IMR-90 (cell line): ENCODE measurements at regions not wholly inside any gene's neighbourhood (a gene's known extent, or its start where the extent isn't known, plus 50 kb on each side); places are given as distances from the start of the nearest gene placed in this dataset.

ENCODE experiments used
- ATAC-seq: fragments of 200-7000 bp; cut with Tn5 transposase; 2 replicates; pipeline ENCODE4 v1.9.1; 2020; ENCODE audit warnings: low read depth, mild to moderate bottlenecking, moderate library complexity
- BruUV-seq: library from RNA; stranded (reverse); fragments of 400-500 nt; replicated peaks from 2 replicates; lab custom pipeline; 2021; lab: Mats Ljungman, UMichigan
- CTCF ChIA-PET: fragments of 300-600 bp; formaldehyde crosslinking; extraction: SDS; loops from one replicate; lab custom pipeline; 2021; ENCODE audit warnings: antibody characterized with exemption; lab: Yijun Ruan, JAX
- POLR2A ChIA-PET: fragments of 300-600 bp; sonication (Branson Sonifier 250); formaldehyde crosslinking; loops from one replicate; lab custom pipeline; 2022; ENCODE audit warnings: antibody characterized with exemption; ENCODE audit not compliant: unreplicated experiment; lab: Charles Lee
- DNase-seq: peaks from one replicate; pipeline ENCODE4 v3.0.0; 2013
- H2AFZ ChIP-seq: replicated peaks from 2 replicates; pipeline ENCODE3; 2013; ENCODE audit warnings: low read length, mild to moderate bottlenecking; ENCODE audit not compliant: poor library complexity
- H2AK5ac ChIP-seq: 2 replicates; pipeline ENCODE4 v1.6.1; 2013; ENCODE audit warnings: low read depth, low read length, inconsistent platforms
- H2AK9ac ChIP-seq: replicated peaks from 2 replicates; pipeline ENCODE3; 2013; ENCODE audit warnings: mild to moderate bottlenecking, low read depth, low read length, moderate library complexity; ENCODE audit not compliant: poor library complexity
- H2BK120ac ChIP-seq: 2 replicates; pipeline ENCODE4 v1.6.1; 2013; ENCODE audit warnings: low read depth, low read length, inconsistent platforms
- H2BK15ac ChIP-seq: 3 replicates; pipeline ENCODE4 v1.6.1; 2013; ENCODE audit warnings: low read depth, low read length, inconsistent platforms
- H2BK20ac ChIP-seq: 2 replicates; pipeline ENCODE4 v1.6.1; 2013; ENCODE audit warnings: low read depth, mild to moderate bottlenecking, inconsistent platforms, low read length, moderate library complexity
- H2BK5ac ChIP-seq: 2 replicates; pipeline ENCODE4 v1.6.1; 2013; ENCODE audit warnings: mild to moderate bottlenecking, low read depth, low read length, inconsistent platforms; ENCODE audit not compliant: poor library complexity, severe bottlenecking
- H3K14ac ChIP-seq: replicated peaks from 2 replicates; pipeline ENCODE4 v1.6.1; 2013; ENCODE audit warnings: low read depth, low read length, inconsistent platforms
- H3K18ac ChIP-seq: 2 replicates; pipeline ENCODE4 v1.6.1; 2013; ENCODE audit warnings: low read depth, low read length, control low read depth
- H3K23ac ChIP-seq: 2 replicates; pipeline ENCODE4 v1.6.1; 2013; ENCODE audit warnings: low read depth, low read length, inconsistent platforms
- H3K27ac ChIP-seq: 2 replicates; pipeline ENCODE4 v1.5.1; 2013; ENCODE audit warnings: mild to moderate bottlenecking, control low read depth, low read length; ENCODE audit not compliant: insufficient read depth
- H3K27me3 ChIP-seq: 2 replicates; pipeline ENCODE4 v1.6.1; 2013; ENCODE audit warnings: low read length; ENCODE audit not compliant: control insufficient read depth, insufficient read depth
- H3K36me3 ChIP-seq: 2 replicates; pipeline ENCODE4 v1.6.1; 2013; ENCODE audit warnings: low read length, mixed read lengths; ENCODE audit not compliant: control insufficient read depth, insufficient read depth
- H3K4ac ChIP-seq: 2 replicates; pipeline ENCODE4 v1.6.1; 2013; ENCODE audit warnings: low read depth, low read length, inconsistent platforms
- H3K4me1 ChIP-seq: 2 replicates; pipeline ENCODE4 v1.6.1; 2013; ENCODE audit warnings: low read length, mixed read lengths; ENCODE audit not compliant: control insufficient read depth, insufficient read depth
- H3K4me2 ChIP-seq: 2 replicates; pipeline ENCODE4 v1.6.1; 2013; ENCODE audit warnings: low read depth, mild to moderate bottlenecking, control low read depth, low read length, moderate library complexity
- H3K4me3 ChIP-seq: 2 replicates; pipeline ENCODE4 v1.5.1; 2013; ENCODE audit warnings: low read depth, mild to moderate bottlenecking, control low read depth, low read length, moderate library complexity; ENCODE audit not compliant: insufficient read depth
- H3K56ac ChIP-seq: 2 replicates; pipeline ENCODE4 v1.6.1; 2013; ENCODE audit warnings: low read length, inconsistent platforms; ENCODE audit not compliant: insufficient read depth; ENCODE audit errors: extremely low read depth
- H3K79me1 ChIP-seq, 2 experiments: 2 replicates each; pipeline ENCODE4 v1.6.1; 2013; ENCODE audit warnings: low read length in 2 of 2, inconsistent platforms in 1 of 2, low read depth in 1 of 2
- H3K9ac ChIP-seq: 2 replicates; pipeline ENCODE4 v1.6.1; 2013; ENCODE audit warnings: low read depth, low read length, control low read depth
- H3K9me1 ChIP-seq: 2 replicates; pipeline ENCODE4 v1.6.1; 2013; ENCODE audit warnings: low read length, inconsistent platforms; ENCODE audit not compliant: insufficient read depth
- H3K9me3 ChIP-seq: 2 replicates; pipeline ENCODE4 v1.6.1; 2013; ENCODE audit warnings: low read length; ENCODE audit not compliant: control insufficient read depth, insufficient read depth
- H4K20me1 ChIP-seq: 2 replicates; pipeline ENCODE4 v1.6.1; 2013; ENCODE audit warnings: low read length, inconsistent platforms; ENCODE audit not compliant: insufficient read depth
- H4K5ac ChIP-seq: 2 replicates; pipeline ENCODE4 v1.6.1; 2013; ENCODE audit warnings: mild to moderate bottlenecking, low read depth, low read length, control low read depth
- H4K8ac ChIP-seq, 2 experiments: 2 replicates each; pipeline ENCODE4 v1.6.1; 2013; ENCODE audit warnings: low read depth in 2 of 2, low read length in 2 of 2, control low read depth in 1 of 2, inconsistent platforms in 1 of 2
- H4K91ac ChIP-seq: 2 replicates; pipeline ENCODE4 v1.6.1; 2013; ENCODE audit warnings: low read depth, low read length, inconsistent platforms; ENCODE audit not compliant: insufficient read depth
- CEBPB ChIP-seq: IDR thresholded peaks from 2 replicates; pipeline ENCODE4 v1.6.1; 2012; ENCODE audit warnings: low read depth, low read length, improper control_type of control experiment
- CTCF ChIP-seq: conservative IDR thresholded peaks from 2 replicates; pipeline ENCODE4 v1.5.1; 2012; ENCODE audit warnings: mild to moderate bottlenecking, low read depth, low read length, improper control_type of control experiment
- MAFK ChIP-seq: IDR thresholded peaks from 2 replicates; pipeline ENCODE4 v1.6.1; 2012; ENCODE audit warnings: low read depth, low read length, improper control_type of control experiment
- RAD21 ChIP-seq: IDR thresholded peaks from 2 replicates; pipeline ENCODE4 v1.6.1; 2012; ENCODE audit warnings: low read length, improper control_type of control experiment
- RCOR1 ChIP-seq: IDR thresholded peaks from 2 replicates; pipeline ENCODE4 v1.6.1; 2012; ENCODE audit warnings: mild to moderate bottlenecking, low read length, improper control_type of control experiment; ENCODE audit not compliant: insufficient replicate concordance
- RFX5 ChIP-seq: IDR thresholded peaks from 2 replicates; pipeline ENCODE4 v1.8.0; 2012; ENCODE audit warnings: low read depth, mild to moderate bottlenecking, low read length, moderate library complexity
- WGBS, 2 experiments: methylation state at CpG; one replicate each; pipeline versions ENCODE4 v1.1.5 to v1.1.7; 2013; ENCODE audit warnings: missing lambda C conversion rate in 2 of 2; ENCODE audit not compliant: insufficient read length in 1 of 2; ENCODE audit errors: extremely low coverage in 2 of 2; 5-methylcytosine and 5-hydroxymethylcytosine counted together
- dilution Hi-C: fragments of 300-500 bp; cut with HindIII; formaldehyde crosslinking; loops from one replicate; pipeline ENCODE4 v1.14.3; 2018; ENCODE audit warnings: low sequenced_read_pairs; ENCODE audit not compliant: unreplicated experiment
- in situ Hi-C: fragments of 300-500 bp; cut with MboI; formaldehyde crosslinking; loops from 3 replicates; pipeline ENCODE4 v1.14.3; 2019; ENCODE audit warnings: low sequenced_read_pairs, inconsistent platforms, mixed read lengths
- intact Hi-C: fragments of 100-400 bp; cut with micrococcal nuclease; formaldehyde crosslinking; loops from 2 replicates; pipeline ENCODE4 v1.10.0; 2022

GRCh38 chr6:14795451-14795850 is 450.4 kb upstream of the JARID2 start:
- no peak overlapping the region for H2BK20ac ChIP-seq
- no peak overlapping the region for H3K27ac ChIP-seq
- H3K18ac ChIP-seq: no peak overlapping the region
- H3K4me1 ChIP-seq: peaks cover 9% of the 10 kb centered on the region
- CTCF ChIA-PET: no interaction called here
- in situ Hi-C loops (no loop called here), dilution Hi-C loops (no loop called here), intact Hi-C loops (loop anchor here (10.0 kb wide), 1 partner anchor 581 kb away; no protein-coding TSS in a partner anchor)
- TF ChIP-seq RAD21 (no peak), MAFK (no peak), CTCF (no peak), RFX5 (no peak), RCOR1 (no peak), CEBPB (no peak)
- H2AFZ ChIP-seq: no peak overlapping the region
- POLR2A ChIA-PET: no interaction called here
- H3K14ac ChIP-seq: no peak overlapping the region
- no peaks in the 10 kb centered on the region for H3K27me3 ChIP-seq
- H3K9me1 ChIP-seq: no peaks in the 10 kb centered on the region
- no peak overlapping the region for H3K9ac ChIP-seq
- H2AK5ac ChIP-seq: peak overlapping the region; percentile 43; the same call in 1 of the 2 replicates
- H4K8ac ChIP-seq: no peak overlapping the region
- no peak overlapping the region for H3K4ac ChIP-seq
- H2BK120ac ChIP-seq: 0 out of 2 replicates have a peak overlapping the region, but pooled peaks have one; percentile 12
- ATAC-seq: no peak
- H2AK9ac ChIP-seq: no peak overlapping the region
- no peaks in the 10 kb centered on the region for H4K20me1 ChIP-seq
- no peaks in the 10 kb centered on the region for H3K36me3 ChIP-seq
- H2BK5ac ChIP-seq: no peak overlapping the region
- no peak overlapping the region for H3K4me3 ChIP-seq
- no peaks in the 10 kb centered on the region for H3K9me3 ChIP-seq
- H4K5ac ChIP-seq: no peak overlapping the region
- no peak for DNase-seq
- H3K23ac ChIP-seq: no peak overlapping the region
- H3K79me1 ChIP-seq: no peaks in the 10 kb centered on the region
- H2BK15ac ChIP-seq: no peak overlapping the region
- H3K56ac ChIP-seq: no peak overlapping the region
- no peak overlapping the region for H3K4me2 ChIP-seq
- BruUV-seq: no TSS peak
- no peak overlapping the region for H4K91ac ChIP-seq
- 92% methylated on average over 4 of the region's 7 CpGs; no CpG with 5 or more reads in 1 of the 2 experiments for WGBS, 2 experiments
